H9 (cell line): ENCODE measurements at regions not wholly inside any gene's neighbourhood (a gene's known extent, or its start where the extent isn't known, plus 50 kb on each side); places are given as distances from the start of the nearest gene placed in this dataset.

Source experiments
- DNase-seq: peaks from one replicate; pipeline ENCODE4 v3.0.0-alpha.2; 2017
- H2AFZ ChIP-seq: one replicate; pipeline ENCODE4 v1.6.1; 2013; ENCODE audit warnings: mild to moderate bottlenecking, low read length, control low read depth, moderate library complexity
- H2AK5ac ChIP-seq: 2 replicates; pipeline ENCODE4 v1.6.1; 2013; ENCODE audit warnings: low read length, control low read depth, mixed read lengths; ENCODE audit not compliant: insufficient read length
- H2BK120ac ChIP-seq: one replicate; pipeline ENCODE4 v1.6.1; 2013; ENCODE audit warnings: low read depth, mild to moderate bottlenecking, low read length, control low read depth, inconsistent platforms; ENCODE audit not compliant: poor library complexity, severe bottlenecking
- H2BK12ac ChIP-seq: 2 replicates; pipeline ENCODE4 v1.6.1; 2013; ENCODE audit warnings: low read length, control low read depth, mixed read lengths, low read depth; ENCODE audit not compliant: insufficient read length
- H2BK15ac ChIP-seq: 2 replicates; pipeline ENCODE4 v1.6.1; 2013; ENCODE audit warnings: low read depth, low read length, control low read depth
- H2BK20ac ChIP-seq: one replicate; pipeline ENCODE4 v1.6.1; 2013; ENCODE audit warnings: low read depth, mild to moderate bottlenecking, low read length, control low read depth, inconsistent platforms; ENCODE audit not compliant: poor library complexity, severe bottlenecking
- H2BK5ac ChIP-seq: 2 replicates; pipeline ENCODE4 v1.6.1; 2013; ENCODE audit warnings: low read length, control low read depth, mixed read lengths; ENCODE audit not compliant: insufficient read length
- H3K14ac ChIP-seq: 2 replicates; pipeline ENCODE4 v1.6.1; 2013; ENCODE audit warnings: low read length, control low read depth; ENCODE audit not compliant: insufficient read depth
- H3K18ac ChIP-seq: 2 replicates; pipeline ENCODE4 v1.6.1; 2013; ENCODE audit warnings: low read depth, mild to moderate bottlenecking, mixed read lengths, low read length, control low read depth; ENCODE audit not compliant: insufficient read length
- H3K23ac ChIP-seq: 2 replicates; pipeline ENCODE4 v1.6.1; 2013; ENCODE audit warnings: low read length, control low read depth, mixed read lengths, low read depth; ENCODE audit not compliant: insufficient read length
- H3K23me2 ChIP-seq: 2 replicates; pipeline ENCODE4 v1.6.1; 2013; ENCODE audit warnings: low read depth, mild to moderate bottlenecking, mixed read lengths, low read length, control low read depth; ENCODE audit not compliant: insufficient read length, poor library complexity, severe bottlenecking
- H3K27ac ChIP-seq: 2 replicates; pipeline ENCODE4 v1.5.1; 2013; ENCODE audit warnings: low read length, control low read depth, mixed read lengths, low read depth; ENCODE audit not compliant: insufficient read length
- H3K27me3 ChIP-seq: 2 replicates; pipeline ENCODE4 v1.6.1; 2013; ENCODE audit warnings: low read length, control low read depth, inconsistent platforms; ENCODE audit not compliant: insufficient read depth
- H3K4ac ChIP-seq: 2 replicates; pipeline ENCODE4 v1.6.1; 2013; ENCODE audit warnings: low read depth, mild to moderate bottlenecking, control low read depth, inconsistent platforms, low read length, moderate library complexity
- H3K4me1 ChIP-seq: 2 replicates; pipeline ENCODE4 v1.6.1; 2013; ENCODE audit warnings: low read length, control low read depth, inconsistent platforms; ENCODE audit not compliant: insufficient read depth
- H3K4me2 ChIP-seq: 2 replicates; pipeline ENCODE4 v1.6.1; 2013; ENCODE audit warnings: low read length, control low read depth, mixed read lengths; ENCODE audit not compliant: insufficient read length, insufficient read depth
- H3K56ac ChIP-seq: 2 replicates; pipeline ENCODE4 v1.6.1; 2013; ENCODE audit warnings: low read depth, mild to moderate bottlenecking, mixed read lengths, low read length, control low read depth; ENCODE audit not compliant: insufficient read length
- H3K79me1 ChIP-seq: 2 replicates; pipeline ENCODE4 v1.6.1; 2013; ENCODE audit warnings: low read depth, mild to moderate bottlenecking, moderate library complexity, low read length, control low read depth, inconsistent platforms; ENCODE audit not compliant: insufficient read depth, poor library complexity, severe bottlenecking
- H3K79me2 ChIP-seq: 2 replicates; pipeline ENCODE4 v1.6.1; 2013; ENCODE audit warnings: low read length, control low read depth, inconsistent platforms; ENCODE audit not compliant: insufficient read depth
- H3K9ac ChIP-seq: 2 replicates; pipeline ENCODE4 v1.6.1; 2013; ENCODE audit warnings: low read length, control low read depth, mixed read lengths; ENCODE audit not compliant: insufficient read length; ENCODE audit errors: extremely low read depth
- H3K9me3 ChIP-seq: one replicate; pipeline ENCODE4 v1.6.1; 2013; ENCODE audit warnings: low read depth, low read length, inconsistent platforms; ENCODE audit not compliant: control insufficient read depth
- H3T11ph ChIP-seq: one replicate; pipeline ENCODE4 v1.6.1; 2013; ENCODE audit warnings: mild to moderate bottlenecking, low read length, control low read depth, inconsistent platforms
- H4K20me1 ChIP-seq: one replicate; pipeline ENCODE4 v1.6.1; 2013; ENCODE audit not compliant: control insufficient read depth, insufficient read length, insufficient read depth
- H4K5ac ChIP-seq: 2 replicates; pipeline ENCODE4 v1.6.1; 2013; ENCODE audit warnings: low read depth, mild to moderate bottlenecking, mixed read lengths, low read length, control low read depth; ENCODE audit not compliant: insufficient read length
- H4K8ac ChIP-seq: replicated peaks from 2 replicates; pipeline ENCODE4 v1.6.1; 2013; ENCODE audit warnings: low read length, control low read depth, mixed read lengths, low read depth; ENCODE audit not compliant: insufficient read length
- H4K91ac ChIP-seq: 2 replicates; pipeline ENCODE4 v1.6.1; 2013; ENCODE audit warnings: low read depth, mild to moderate bottlenecking, moderate library complexity, mixed read lengths, low read length, control low read depth; ENCODE audit not compliant: insufficient read length
- H3K27ac Mint-ChIP-seq, 3 experiments: 2 replicates in 2 of 3; 3 replicates in 1 of 3; pipeline ENCODE4 v1.8.0; 2020 to 2021; ENCODE audit warnings: mixed read lengths in 3 of 3, mild to moderate bottlenecking in 1 of 3, moderate library complexity in 1 of 3
- H3K27me3 Mint-ChIP-seq: 2 replicates; pipeline ENCODE4 v1.8.0; 2021; ENCODE audit warnings: low read depth, mild to moderate bottlenecking, moderate library complexity, mixed read lengths
- H3K36me3 Mint-ChIP-seq, 3 experiments: 2 replicates in 2 of 3; 3 replicates in 1 of 3; pipeline ENCODE4 v1.8.0; 2020 to 2021; ENCODE audit warnings: low read depth in 3 of 3, mixed read lengths in 3 of 3; ENCODE audit not compliant: insufficient read depth in 1 of 3
- H3K4me1 Mint-ChIP-seq, 2 experiments: 2 replicates each; pipeline ENCODE4 v1.8.0; 2020; ENCODE audit warnings: mixed read lengths in 2 of 2
- H3K4me3 Mint-ChIP-seq, 2 experiments: 2 replicates in 1 of 2; 3 replicates in 1 of 2; pipeline ENCODE4 v1.8.0; 2020 to 2021; ENCODE audit warnings: mild to moderate bottlenecking in 2 of 2, mixed read lengths in 2 of 2, moderate library complexity in 1 of 2
- H3K9me3 Mint-ChIP-seq, 2 experiments: 2 replicates in 1 of 2; 3 replicates in 1 of 2; pipeline ENCODE4 v1.8.0; 2020; ENCODE audit warnings: mild to moderate bottlenecking in 2 of 2, mixed read lengths in 2 of 2, moderate library complexity in 1 of 2
- CTCF ChIP-seq: fragments of 200-600 bp; sonication (generic); conservative IDR thresholded peaks from 3 replicates; pipeline ENCODE4 v1.8.0; 2021; ENCODE audit warnings: antibody characterized with exemption, mild to moderate bottlenecking
- WGBS: extraction: QIAGEN DNeasy Blood & Tissue Kit; methylation state at CpG from one replicate; pipeline ENCODE4 v1.1.7; 2013; ENCODE audit warnings: missing lambda C conversion rate, low lambda C conversion rate, mixed read lengths; ENCODE audit not compliant: insufficient read length; ENCODE audit errors: extremely low coverage; 5-methylcytosine and 5-hydroxymethylcytosine counted together

GRCh38 chr3:116905794-116906193, 196.2 kb downstream of the TUSC7 start:
- H3K4ac ChIP-seq, result no peak overlapping the region
- peaks cover 3 to 4% of the 10 kb centered on the region in 2 experiments for H3K4me1 Mint-ChIP-seq
- H3K9me3 ChIP-seq, result no peaks in the 10 kb centered on the region
- H3K27me3 ChIP-seq, result no peaks in the 10 kb centered on the region
- H3K4me1 ChIP-seq, result no peaks in the 10 kb centered on the region; the same call in 1 of the 2 replicates
- no peak overlapping the region for H3K27ac Mint-ChIP-seq
- no peak overlapping the region for H2BK15ac ChIP-seq
- no peak overlapping the region for H4K91ac ChIP-seq
- no peak overlapping the region for H2BK12ac ChIP-seq
- H3K27ac ChIP-seq, result no peak overlapping the region
- no peaks in the 10 kb centered on the region for H4K20me1 ChIP-seq
- no peak overlapping the region for H2AK5ac ChIP-seq
- no peak overlapping the region for H4K5ac ChIP-seq
- no peak overlapping the region for H3K23ac ChIP-seq
- no peak overlapping the region for H4K8ac ChIP-seq
- H2BK5ac ChIP-seq, result no peak overlapping the region
- no peak for DNase-seq
- H3K36me3 Mint-ChIP-seq, result peaks cover 0 to 7% (median 0%) of the 10 kb centered on the region in 3 experiments; a peak in 1 of 7 replicates
- H2AFZ ChIP-seq, result no peak overlapping the region
- no peak overlapping the region for H2BK120ac ChIP-seq
- H3K27me3 Mint-ChIP-seq, result no peaks in the 10 kb centered on the region
- H3T11ph ChIP-seq, result no peak overlapping the region
- TF ChIP-seq CTCF, result no peak
- no peaks in the 10 kb centered on the region for H3K79me1 ChIP-seq
- no peaks in the 10 kb centered on the region for H3K23me2 ChIP-seq
- no peak overlapping the region for H3K18ac ChIP-seq
- H3K9me3 Mint-ChIP-seq, result peaks cover 0 to 2% of the 10 kb centered on the region in 2 experiments; a peak in 1 of 5 replicates
- no peaks in the 10 kb centered on the region for H3K79me2 ChIP-seq
- no peak overlapping the region for H2BK20ac ChIP-seq
- no peak overlapping the region for H3K4me3 Mint-ChIP-seq
- no peak overlapping the region for H3K4me2 ChIP-seq
- no peak overlapping the region for H3K14ac ChIP-seq
- H3K56ac ChIP-seq, result no peak overlapping the region
- no CpG with 5 or more reads among the region's 2 CpGs for WGBS
- H3K9ac ChIP-seq, result no peak overlapping the region
